Gastroesophageal sphincter (tissue), 4 donors: ENCODE measurements at regions not wholly inside any gene's neighbourhood (a gene's known extent, or its start where the extent isn't known, plus 50 kb on each side); places are given as distances from the start of the nearest gene placed in this dataset.

Source experiments
- ATAC-seq: fragments of 150-250 bp; one replicate; pipeline ENCODE4 v1.9.1; 2016; ENCODE audit warnings: mild to moderate bottlenecking, moderate library complexity
- H3K27ac ChIP-seq, 4 donors: fragments of 200-600 bp; sonication (generic) in 3 of 4; 1 replicate in 3 of 4; 2 replicates in 1 of 4; pipeline ENCODE4 v1.5.1; 2016 to 2019
- H3K27me3 ChIP-seq: fragments of 200-600 bp; sonication (generic); one replicate; pipeline ENCODE4 v1.5.1; 2019
- H3K36me3 ChIP-seq, 2 donors: fragments of 200-600 bp; sonication (generic); one replicate each; pipeline ENCODE4 v1.5.1; 2019; ENCODE audit warnings: control low read depth in 1 of 2
- H3K4me1 ChIP-seq, 3 donors: fragments of 200-600 bp; sonication (generic); 1 replicate in 2 of 3; 2 replicates in 1 of 3; pipeline ENCODE4 v1.5.1; 2016 to 2019; ENCODE audit warnings: control low read depth in 2 of 3
- H3K4me3 ChIP-seq, 2 donors: fragments of 200-600 bp; sonication (generic); one replicate each; pipeline ENCODE4 v1.5.1; 2019; ENCODE audit warnings: mild to moderate bottlenecking in 1 of 2, moderate library complexity in 1 of 2
- H3K9me3 ChIP-seq, 3 donors: fragments of 200-600 bp; sonication (generic); one replicate each; pipeline ENCODE4 v1.5.1; 2017 to 2019; ENCODE audit warnings: control low read depth in 2 of 3
- CTCF ChIP-seq, 4 experiments: fragments of 200-600 bp in 2 of 4; fragments of 450-650 bp in 2 of 4; sonication (generic) in 1 of 4; IDR thresholded peaks; one replicate each; pipeline ENCODE4 v1.5.1; 2017 to 2019; ENCODE audit warnings: antibody characterized with exemption in 4 of 4, mild to moderate bottlenecking in 2 of 4, moderate library complexity in 2 of 4
- EP300 ChIP-seq: sonication (generic); formaldehyde crosslinking; IDR thresholded peaks from one replicate; pipeline ENCODE4 v1.6.1; 2017; ENCODE audit warnings: antibody characterized with exemption, mild to moderate bottlenecking
- POLR2A ChIP-seq, 2 donors: fragments of 450-650 bp; IDR thresholded peaks; one replicate each; pipeline ENCODE4 v1.6.1; 2017; ENCODE audit warnings: antibody characterized with exemption in 2 of 2, mild to moderate bottlenecking in 2 of 2, moderate library complexity in 1 of 2
- POLR2AphosphoS5 ChIP-seq: sonication (generic); formaldehyde crosslinking; IDR thresholded peaks from one replicate; pipeline ENCODE4 v1.6.1; 2017; ENCODE audit warnings: antibody characterized with exemption
- WGBS, 2 donors: methylation state at CpG; one replicate each; pipeline ENCODE4 v1.1.5; 2018; ENCODE audit warnings: low coverage in 1 of 2; 5-methylcytosine and 5-hydroxymethylcytosine counted together

- no peak for ATAC-seq
- Histone ChIP-seq H3K27me3 (no peaks in the 10 kb centered on the region), H3K9me3 (no peaks in the 10 kb centered on the region), H3K4me1 (no peaks in the 10 kb centered on the region), H3K27ac (no peak overlapping the region), H3K4me3 (no peak overlapping the region), H3K36me3 (no peaks in the 10 kb centered on the region)
- TF ChIP-seq POLR2AphosphoS5: no peak
- no peak for TF ChIP-seq EP300
- TF ChIP-seq CTCF (IDR thresholded peaks at IDR 0.05): no peak
- no peak for TF ChIP-seq POLR2A (IDR thresholded peaks at IDR 0.05)
- 72 to 79% methylated on average over 2 of the region's 2 CpGs for WGBS, 2 donors
These were observed 279.1 kb downstream of the AEBP2 start for GRCh38 chr12:19718401-19718800.

- WGBS, 2 donors: 100% methylated on average over 1 of the region's 1 CpG
- Histone ChIP-seq H3K9me3 (no peaks in the 10 kb centered on the region), H3K27ac (no peak overlapping the region), H3K27me3 (no peaks in the 10 kb centered on the region), H3K4me1 (no peaks in the 10 kb centered on the region), H3K4me3 (no peak overlapping the region), H3K36me3 (no peaks in the 10 kb centered on the region)
- no peak for ATAC-seq
- TF ChIP-seq CTCF (IDR thresholded peaks at IDR 0.05) (no peak), EP300 (no peak), POLR2A (IDR thresholded peaks at IDR 0.05) (no peak), POLR2AphosphoS5 (no peak)
These were observed 280.4 kb downstream of the AEBP2 start for GRCh38 chr12:19719672-19720071.

- ATAC-seq: no peak
- Histone ChIP-seq H3K4me1 (no peaks in the 10 kb centered on the region), H3K36me3 (no peaks in the 10 kb centered on the region), H3K27me3 (no peaks in the 10 kb centered on the region), H3K9me3 (no peaks in the 10 kb centered on the region), H3K4me3 (no peak overlapping the region), H3K27ac (no peak overlapping the region)
- TF ChIP-seq EP300 (no peak), POLR2A (IDR thresholded peaks at IDR 0.05) (no peak), CTCF (IDR thresholded peaks at IDR 0.05) (no peak), POLR2AphosphoS5 (no peak)
- no CpG with 5 or more reads among the region's 5 CpGs for WGBS, 2 donors
These were observed 286.8 kb downstream of the AEBP2 start for GRCh38 chr12:19726122-19726521.

- no peaks in the 10 kb centered on the region for H3K27me3 ChIP-seq
- TF ChIP-seq POLR2AphosphoS5 (no peak), CTCF (IDR thresholded peaks at IDR 0.05) (no peak), EP300 (no peak), POLR2A (IDR thresholded peaks at IDR 0.05) (no peak)
- no peaks in the 10 kb centered on the region for H3K4me1 ChIP-seq
- no peaks in the 10 kb centered on the region for H3K36me3 ChIP-seq
- H3K9me3 ChIP-seq: no peaks in the 10 kb centered on the region
- 100% methylated on average over 2 of the region's 6 CpGs for WGBS, 2 donors
- no peak overlapping the region for H3K4me3 ChIP-seq
- no peak overlapping the region for H3K27ac ChIP-seq
- ATAC-seq: no peak
These were observed 287.3 kb downstream of the AEBP2 start for GRCh38 chr12:19726592-19726991.

- no peaks in the 10 kb centered on the region for H3K36me3 ChIP-seq
- peaks cover 0 to 8% (median 0%) of the 10 kb centered on the region in 3 donors for H3K9me3 ChIP-seq
- H3K4me3 ChIP-seq: no peak overlapping the region
- H3K27me3 ChIP-seq: no peaks in the 10 kb centered on the region
- no peak for ATAC-seq
- H3K4me1 ChIP-seq: peaks cover 0 to 25% (median 0%) of the 10 kb centered on the region in 3 donors
- no peak overlapping the region for H3K27ac ChIP-seq
- TF ChIP-seq EP300 (no peak), POLR2A (IDR thresholded peaks at IDR 0.05) (no peak), POLR2AphosphoS5 (no peak), CTCF (IDR thresholded peaks at IDR 0.05) (no peak)
These were observed 297.7 kb downstream of the AEBP2 start for GRCh38 chr12:19737019-19737418.
